HCEC 1CT (cell line): ENCODE measurements at regions not wholly inside any gene's neighbourhood (a gene's known extent, or its start where the extent isn't known, plus 50 kb on each side); places are given as distances from the start of the nearest gene placed in this dataset.
"Not testable (repeated sequence)": the region's sequence is repeated elsewhere in the genome, so short reads cannot be mapped to it uniquely, and the experiment has no call there.

Experiments used
- DNase-seq: peaks from one replicate; pipeline ENCODE4 v3.0.0-alpha.2; 2017

- DNase-seq: no peak
These were observed 388.2 kb upstream of the LUZP2 start for GRCh38 chr11:24108609-24109008.

GRCh38 chr11:24122291-24122690 is 374.6 kb upstream of the LUZP2 start:
- no peak for DNase-seq

- no peak for DNase-seq
These were observed 372.0 kb upstream of the LUZP2 start for GRCh38 chr11:24124876-24125275.

- no peak for DNase-seq
These were observed 365.2 kb upstream of the LUZP2 start for GRCh38 chr11:24131698-24132097.

- no peak for DNase-seq
These were observed 364.4 kb upstream of the LUZP2 start for GRCh38 chr11:24132471-24132870.

- no peak for DNase-seq
These were observed 361.8 kb upstream of the LUZP2 start for GRCh38 chr11:24134879-24135589.

GRCh38 chr11:24142062-24142461 is 354.8 kb upstream of the LUZP2 start:
- DNase-seq: no peak

GRCh38 chr11:24145411-24145810 is 351.4 kb upstream of the LUZP2 start:
- no peak for DNase-seq

GRCh38 chr11:24153337-24153736 is 343.5 kb upstream of the LUZP2 start:
- DNase-seq: no peak

GRCh38 chr11:24155792-24156191 is 341.1 kb upstream of the LUZP2 start:
- no peak for DNase-seq

GRCh38 chr11:24157316-24157715 is 339.5 kb upstream of the LUZP2 start:
- no peak for DNase-seq

- no peak for DNase-seq
These were observed 335.3 kb upstream of the LUZP2 start for GRCh38 chr11:24161587-24161986.

- no peak for DNase-seq
These were observed 333.7 kb upstream of the LUZP2 start for GRCh38 chr11:24163146-24163545.

- DNase-seq: no peak
These were observed 333.0 kb upstream of the LUZP2 start for GRCh38 chr11:24163841-24164240.

GRCh38 chr11:24171869-24172268 is 325.0 kb upstream of the LUZP2 start:
- no peak for DNase-seq

- no peak for DNase-seq
These were observed 315.3 kb upstream of the LUZP2 start for GRCh38 chr11:24181395-24182047.

- not testable (repeated sequence) for DNase-seq
These were observed 311.3 kb upstream of the LUZP2 start for GRCh38 chr11:24185535-24185934.

- DNase-seq: no peak
These were observed 300.1 kb upstream of the LUZP2 start for GRCh38 chr11:24196733-24197132.

- DNase-seq: no peak
These were observed 298.4 kb upstream of the LUZP2 start for GRCh38 chr11:24198481-24198880.

GRCh38 chr11:24199461-24199860 is 297.4 kb upstream of the LUZP2 start:
- DNase-seq: no peak

- no peak for DNase-seq
These were observed 290.8 kb upstream of the LUZP2 start for GRCh38 chr11:24206030-24206429.

GRCh38 chr11:24206511-24206910 is 290.3 kb upstream of the LUZP2 start:
- DNase-seq: no peak

- no peak for DNase-seq
These were observed 280.4 kb upstream of the LUZP2 start for GRCh38 chr11:24216488-24216887.

- not testable (repeated sequence) for DNase-seq
These were observed 279.5 kb upstream of the LUZP2 start for GRCh38 chr11:24217319-24217718.

GRCh38 chr11:24225501-24225900 is 271.4 kb upstream of the LUZP2 start:
- DNase-seq: no peak
